ENCODE measurements at regions not wholly inside any gene's neighbourhood (a gene's known extent, or its start where the extent isn't known, plus 50 kb on each side); places are given as distances from the start of the nearest gene placed in this dataset.

DNA sequence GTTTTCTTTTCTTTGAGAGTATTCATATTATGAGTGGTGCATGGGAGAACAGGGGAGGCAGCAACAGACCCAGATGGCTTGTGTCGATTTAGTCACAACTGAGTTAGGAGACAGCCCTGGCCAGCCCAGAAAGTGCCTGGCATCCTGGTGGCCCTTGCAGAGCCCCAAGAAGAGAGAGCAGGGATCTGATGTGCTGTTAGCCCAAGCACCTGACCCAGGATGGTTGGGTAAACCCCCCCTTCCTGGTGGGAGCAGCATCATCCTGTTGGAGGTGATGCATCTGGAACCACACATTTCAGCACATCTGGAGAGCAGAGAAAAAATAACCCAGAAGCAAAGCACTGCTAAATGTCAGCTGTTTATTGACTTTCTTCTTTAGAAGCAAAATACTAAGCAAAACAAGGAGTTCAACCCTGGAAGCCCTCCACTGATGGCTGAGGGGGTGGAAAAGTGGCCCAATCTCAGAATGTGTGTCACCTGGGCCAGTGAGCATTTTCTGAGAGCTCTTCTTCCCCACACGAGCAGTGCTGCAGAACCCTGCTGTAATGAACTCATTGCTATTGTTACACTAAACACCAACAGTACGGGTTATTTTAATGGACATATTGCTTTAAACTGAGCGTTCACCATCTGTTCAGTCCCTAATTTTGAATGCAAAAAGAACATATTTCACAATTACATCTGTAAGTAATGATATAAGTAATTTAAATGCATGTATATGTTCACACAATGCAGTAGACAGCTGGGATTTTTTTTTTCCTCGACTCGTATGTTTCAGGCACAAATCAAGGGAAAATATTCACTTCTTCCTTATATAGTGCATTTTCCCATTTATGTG lies 100.6 kb upstream of the SMIM21 start:
- H3K4me1 ChIP-seq = no peaks in the 10 kb centered on the region
- no peak overlapping the region for H3K4me3 ChIP-seq
- intact Hi-C loops (cut with DNase I; ENCODE audit: low total_unique reads) (no loop called here), in situ Hi-C loops (cut with MboI; ENCODE audit: low sequenced_read_pairs in 4 of 4) (no loop called here)
- H3K27ac ChIP-seq = no peak overlapping the region
- no peaks in the 10 kb centered on the region for H3K27me3 ChIP-seq
- DNase-seq (no peak), ATAC-seq (no peak)
- no peaks in the 10 kb centered on the region for H3K36me3 ChIP-seq
- no peaks in the 10 kb centered on the region for H3K9me3 ChIP-seq
- TF ChIP-seq POLR2A (IDR thresholded peaks at IDR 0.05) = no peak
- TF ChIP-seq, protein P1, sequence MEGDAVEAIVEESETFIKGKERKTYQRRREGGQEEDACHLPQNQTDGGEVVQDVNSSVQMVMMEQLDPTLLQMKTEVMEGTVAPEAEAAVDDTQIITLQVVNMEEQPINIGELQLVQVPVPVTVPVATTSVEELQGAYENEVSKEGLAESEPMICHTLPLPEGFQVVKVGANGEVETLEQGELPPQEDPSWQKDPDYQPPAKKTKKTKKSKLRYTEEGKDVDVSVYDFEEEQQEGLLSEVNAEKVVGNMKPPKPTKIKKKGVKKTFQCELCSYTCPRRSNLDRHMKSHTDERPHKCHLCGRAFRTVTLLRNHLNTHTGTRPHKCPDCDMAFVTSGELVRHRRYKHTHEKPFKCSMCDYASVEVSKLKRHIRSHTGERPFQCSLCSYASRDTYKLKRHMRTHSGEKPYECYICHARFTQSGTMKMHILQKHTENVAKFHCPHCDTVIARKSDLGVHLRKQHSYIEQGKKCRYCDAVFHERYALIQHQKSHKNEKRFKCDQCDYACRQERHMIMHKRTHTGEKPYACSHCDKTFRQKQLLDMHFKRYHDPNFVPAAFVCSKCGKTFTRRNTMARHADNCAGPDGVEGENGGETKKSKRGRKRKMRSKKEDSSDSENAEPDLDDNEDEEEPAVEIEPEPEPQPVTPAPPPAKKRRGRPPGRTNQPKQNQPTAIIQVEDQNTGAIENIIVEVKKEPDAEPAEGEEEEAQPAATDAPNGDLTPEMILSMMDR (IDR thresholded peaks at IDR 0.05 in 4 of 5, conservative IDR thresholded peaks at IDR 0.05 in 1 of 5) = no peak

DNA sequence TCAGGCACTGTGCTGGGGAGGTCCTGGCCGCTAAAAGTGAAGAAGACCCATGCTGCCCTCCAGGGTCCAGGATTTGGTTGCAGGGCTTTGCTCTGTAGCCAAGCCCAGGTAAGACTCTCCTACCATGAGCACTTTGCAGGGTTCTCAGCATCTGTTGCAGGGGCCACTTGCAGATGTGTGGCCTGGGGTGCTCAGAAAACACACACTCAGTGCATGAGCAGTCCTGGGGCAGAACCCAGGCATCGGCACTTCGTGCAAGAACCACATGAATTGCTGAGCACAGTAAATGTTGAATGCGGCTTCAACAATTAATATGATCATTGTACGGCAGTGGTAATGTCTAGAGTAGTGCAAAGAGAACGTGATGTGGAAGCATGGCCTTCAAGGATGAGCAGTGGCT lies 98.5 kb upstream of the SMIM21 start:
- DNase-seq (no peak), ATAC-seq (no peak)
- no peak for TF ChIP-seq POLR2A (IDR thresholded peaks at IDR 0.05)
- TF ChIP-seq, protein P1 (IDR thresholded peaks at IDR 0.05 in 4 of 5, conservative IDR thresholded peaks at IDR 0.05 in 1 of 5) = no peak
- in situ Hi-C loops (cut with MboI; ENCODE audit: low sequenced_read_pairs in 4 of 4) (no loop called here), intact Hi-C loops (cut with DNase I; ENCODE audit: low total_unique reads) (no loop called here)
- no peak overlapping the region for H3K27ac ChIP-seq
- no peaks in the 10 kb centered on the region for H3K4me1 ChIP-seq
- H3K9me3 ChIP-seq = no peaks in the 10 kb centered on the region
- no peaks in the 10 kb centered on the region for H3K36me3 ChIP-seq
- H3K4me3 ChIP-seq = no peak overlapping the region
- no peaks in the 10 kb centered on the region for H3K27me3 ChIP-seq

- no peak overlapping the region for H3K27ac ChIP-seq
- no peaks in the 10 kb centered on the region for H3K27me3 ChIP-seq
- no peaks in the 10 kb centered on the region for H3K36me3 ChIP-seq
- intact Hi-C loops (cut with DNase I; ENCODE audit: low total_unique reads) = no loop called here
- H3K9me3 ChIP-seq = no peaks in the 10 kb centered on the region
- in situ Hi-C loops (cut with MboI; ENCODE audit: low sequenced_read_pairs in 4 of 4) = no loop called here
- H3K4me1 ChIP-seq = no peaks in the 10 kb centered on the region
- no peak for ATAC-seq
- DNase-seq = no peak
- TF ChIP-seq, protein P1 (IDR thresholded peaks at IDR 0.05 in 4 of 5, conservative IDR thresholded peaks at IDR 0.05 in 1 of 5) = no peak
- TF ChIP-seq POLR2A (IDR thresholded peaks at IDR 0.05) = no peak
- no peak overlapping the region for H3K4me3 ChIP-seq
These were observed 97.8 kb upstream of the SMIM21 start for GRCh38 chr18:75525331-75525730.

GRCh38 chr18:75524841-75525240 lies 97.3 kb upstream of the SMIM21 start:
- intact Hi-C loops (cut with DNase I; ENCODE audit: low total_unique reads) = no loop called here
- Histone ChIP-seq H3K36me3 (no peaks in the 10 kb centered on the region), H3K4me1 (no peaks in the 10 kb centered on the region), H3K27ac (no peak overlapping the region), H3K27me3 (no peaks in the 10 kb centered on the region), H3K4me3 (no peak overlapping the region), H3K9me3 (no peaks in the 10 kb centered on the region)
- in situ Hi-C loops (cut with MboI; ENCODE audit: low sequenced_read_pairs in 4 of 4) = no loop called here
- DNase-seq (no peak), ATAC-seq (no peak)
- TF ChIP-seq, protein P1 (IDR thresholded peaks at IDR 0.05 in 4 of 5, conservative IDR thresholded peaks at IDR 0.05 in 1 of 5) = no peak
- no peak for TF ChIP-seq POLR2A (IDR thresholded peaks at IDR 0.05)
